Osteocyte (in vitro differentiated cells): ENCODE measurements at regions not wholly inside any gene's neighbourhood (a gene's known extent, or its start where the extent isn't known, plus 50 kb on each side); places are given as distances from the start of the nearest gene placed in this dataset.

ENCODE experiments used
- DNase-seq: peaks from one replicate; pipeline ENCODE4 v3.0.0; 2021; ENCODE audit warnings: mixed read lengths; ENCODE audit not compliant: unreplicated experiment; ENCODE audit errors: extremely low spot score
- H3K27ac Mint-ChIP-seq: one replicate; pipeline ENCODE4 v1.8.0; 2021; ENCODE audit warnings: mild to moderate bottlenecking, mixed read lengths; ENCODE audit not compliant: unreplicated experiment
- H3K27me3 Mint-ChIP-seq: one replicate; pipeline ENCODE4 v1.8.0; 2021; ENCODE audit warnings: mixed read lengths; ENCODE audit not compliant: unreplicated experiment
- H3K36me3 Mint-ChIP-seq: one replicate; pipeline ENCODE4 v1.8.0; 2021; ENCODE audit warnings: mixed read lengths; ENCODE audit not compliant: unreplicated experiment
- H3K4me1 Mint-ChIP-seq: one replicate; pipeline ENCODE4 v1.8.0; 2021; ENCODE audit warnings: mixed read lengths; ENCODE audit not compliant: unreplicated experiment
- H3K4me3 Mint-ChIP-seq: one replicate; pipeline ENCODE4 v1.8.0; 2021; ENCODE audit warnings: mild to moderate bottlenecking, moderate library complexity, mixed read lengths; ENCODE audit not compliant: unreplicated experiment
- H3K9me3 Mint-ChIP-seq: one replicate; pipeline ENCODE4 v1.8.0; 2021; ENCODE audit warnings: mixed read lengths; ENCODE audit not compliant: unreplicated experiment
- CTCF ChIP-seq: fragments of 200-600 bp; sonication (generic); IDR thresholded peaks from 2 replicates; pipeline ENCODE4 v1.5.0; 2021; ENCODE audit warnings: antibody characterized with exemption, mild to moderate bottlenecking, moderate library complexity

DNA sequence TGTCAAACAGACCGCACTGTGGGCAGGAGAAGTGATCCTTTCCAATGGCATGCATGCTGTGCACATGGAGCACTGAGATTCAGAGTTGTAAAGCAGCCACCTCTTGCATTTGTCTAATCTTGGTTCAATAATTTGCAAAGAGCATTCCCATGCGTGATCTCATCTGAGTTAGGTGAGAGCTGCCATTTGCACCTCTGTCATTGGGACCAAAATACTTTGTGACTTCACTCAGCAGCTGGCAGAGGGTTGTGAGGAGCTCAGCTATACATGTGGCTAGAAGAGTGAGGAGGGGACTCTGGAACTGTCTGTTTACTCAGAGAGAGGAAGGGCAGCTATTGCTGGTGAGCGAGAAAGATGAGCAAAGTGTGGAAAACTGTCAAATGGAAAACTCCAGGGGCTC lies 265.1 kb upstream of the TNP1 start:
- Mint-ChIP-seq H3K9me3 (no peaks in the 10 kb centered on the region), H3K27me3 (peaks cover 11% of the 10 kb centered on the region), H3K4me1 (peaks cover 23% of the 10 kb centered on the region), H3K4me3 (no peak overlapping the region), H3K27ac (no peak overlapping the region), H3K36me3 (no peaks in the 10 kb centered on the region)
- DNase-seq, result no peak
- TF ChIP-seq CTCF, result no peak

- Mint-ChIP-seq H3K36me3 (no peaks in the 10 kb centered on the region), H3K9me3 (no peaks in the 10 kb centered on the region), H3K27me3 (peaks cover 11% of the 10 kb centered on the region), H3K4me1 (peaks cover 20% of the 10 kb centered on the region), H3K4me3 (no peak overlapping the region), H3K27ac (no peak overlapping the region)
- no peak for DNase-seq
- no peak for TF ChIP-seq CTCF
These were observed 264.2 kb upstream of the TNP1 start for GRCh38 chr2:217124050-217124449.

DNA sequence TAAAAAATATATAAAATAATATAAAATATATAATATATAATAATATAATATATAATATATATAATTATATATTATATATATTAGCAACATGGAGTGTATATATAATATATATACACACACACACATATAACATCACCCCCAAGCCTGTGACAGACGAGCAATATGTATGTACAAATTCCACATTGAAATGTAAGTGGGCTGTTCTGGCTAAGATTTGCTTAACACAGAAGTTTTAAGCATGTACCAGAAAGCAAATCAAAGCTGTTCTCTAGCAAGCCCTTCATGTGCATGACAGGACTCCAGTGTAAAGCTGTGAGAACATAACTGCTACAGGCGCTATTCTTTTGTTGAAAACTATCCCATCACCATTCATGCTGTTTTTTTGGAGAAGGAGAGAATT lies 261.7 kb upstream of the TNP1 start:
- Mint-ChIP-seq H3K4me1 (peaks cover 4% of the 10 kb centered on the region), H3K27me3 (peaks cover 11% of the 10 kb centered on the region), H3K4me3 (no peak overlapping the region), H3K27ac (no peak overlapping the region), H3K36me3 (no peaks in the 10 kb centered on the region), H3K9me3 (no peaks in the 10 kb centered on the region)
- DNase-seq, result no peak
- TF ChIP-seq CTCF, result no peak

GRCh38 chr2:217120429-217120828 lies 260.6 kb upstream of the TNP1 start:
- no peak for DNase-seq
- no peaks in the 10 kb centered on the region for H3K9me3 Mint-ChIP-seq
- no peaks in the 10 kb centered on the region for H3K4me1 Mint-ChIP-seq
- H3K4me3 Mint-ChIP-seq, result no peak overlapping the region
- TF ChIP-seq CTCF, result no peak
- H3K27ac Mint-ChIP-seq, result no peak overlapping the region
- H3K27me3 Mint-ChIP-seq, result peaks cover 11% of the 10 kb centered on the region
- no peaks in the 10 kb centered on the region for H3K36me3 Mint-ChIP-seq

GRCh38 chr2:217118559-217119284 lies 258.9 kb upstream of the TNP1 start:
- no peaks in the 10 kb centered on the region for H3K36me3 Mint-ChIP-seq
- no peak for DNase-seq
- no peak for TF ChIP-seq CTCF
- no peak overlapping the region for H3K27ac Mint-ChIP-seq
- no peak overlapping the region for H3K4me3 Mint-ChIP-seq
- no peaks in the 10 kb centered on the region for H3K4me1 Mint-ChIP-seq
- H3K9me3 Mint-ChIP-seq, result no peaks in the 10 kb centered on the region
- H3K27me3 Mint-ChIP-seq, result peaks cover 6% of the 10 kb centered on the region
